Breast epithelium (tissue), 4 donors: ENCODE measurements at regions not wholly inside any gene's neighbourhood (a gene's known extent, or its start where the extent isn't known, plus 50 kb on each side); places are given as distances from the start of the nearest gene placed in this dataset.

ENCODE experiments used
- DNase-seq, 2 donors: peaks; one replicate each; pipeline ENCODE4 v3.0.0-alpha.2; 2019; ENCODE audit warnings: low spot score in 2 of 2
- H3K27ac ChIP-seq, 2 donors: fragments of 200-600 bp; sonication (generic) in 1 of 2; one replicate each; pipeline ENCODE4 v1.5.1; 2016 to 2019; ENCODE audit warnings: mild to moderate bottlenecking in 1 of 2
- H3K27me3 ChIP-seq, 2 donors: fragments of 200-600 bp; sonication (generic) in 1 of 2; one replicate each; pipeline versions ENCODE4 v1.5.1 to v1.6.0; 2017 to 2019; ENCODE audit warnings: control low read depth in 1 of 2, mild to moderate bottlenecking in 1 of 2
- H3K36me3 ChIP-seq: fragments of 200-600 bp; one replicate; pipeline ENCODE4 v1.5.1; 2019
- H3K4me1 ChIP-seq, 2 donors: fragments of 200-600 bp; sonication (generic); one replicate each; pipeline ENCODE4 v1.5.1; 2016 to 2019; ENCODE audit warnings: control low read depth in 1 of 2
- H3K4me3 ChIP-seq, 3 donors: fragments of 200-600 bp; sonication (generic); 1 replicate in 2 of 3; 2 replicates in 1 of 3; pipeline ENCODE4 v1.5.1; 2016 to 2019; ENCODE audit warnings: mild to moderate bottlenecking in 3 of 3, moderate library complexity in 2 of 3
- H3K9me3 ChIP-seq, 2 donors: fragments of 200-600 bp; sonication (generic) in 1 of 2; one replicate each; pipeline ENCODE4 v1.5.1; 2016 to 2019; ENCODE audit warnings: control low read depth in 1 of 2
- CTCF ChIP-seq, 3 donors: fragments of 450-650 bp; IDR thresholded peaks; one replicate each; pipeline ENCODE4 v1.5.1; 2016 to 2017; ENCODE audit warnings: antibody characterized with exemption in 3 of 3, mild to moderate bottlenecking in 3 of 3, moderate library complexity in 3 of 3
- POLR2A ChIP-seq: fragments of 450-650 bp; IDR thresholded peaks from one replicate; pipeline ENCODE4 v1.6.1; 2016; ENCODE audit warnings: antibody characterized with exemption, mild to moderate bottlenecking, moderate library complexity
- POLR2AphosphoS5 ChIP-seq, 3 donors: sonication (generic); formaldehyde crosslinking; IDR thresholded peaks; one replicate each; pipeline ENCODE4 v1.6.1; 2017; ENCODE audit warnings: antibody characterized with exemption in 3 of 3
- intact Hi-C: fragments of 100-400 bp; cut with DNase I; formaldehyde crosslinking; loops from one replicate; pipeline ENCODE4 v1.15.1; 2023; ENCODE audit warnings: low total_unique reads

- no peaks in the 10 kb centered on the region for H3K36me3 ChIP-seq
- no peak for TF ChIP-seq CTCF (IDR thresholded peaks at IDR 0.05)
- TF ChIP-seq POLR2AphosphoS5 (IDR thresholded peaks at IDR 0.05), result no peak
- no peak for TF ChIP-seq POLR2A
- no peaks in the 10 kb centered on the region for H3K9me3 ChIP-seq
- DNase-seq, result no peak
- intact Hi-C loops, result no loop called here
- no peaks in the 10 kb centered on the region for H3K27me3 ChIP-seq
- H3K27ac ChIP-seq, result no peak overlapping the region
- no peaks in the 10 kb centered on the region for H3K4me1 ChIP-seq
- H3K4me3 ChIP-seq, result no peak overlapping the region
Measured at GRCh38 chr20:52643034-52643433, 329.1 kb upstream of the TSHZ2 start.

DNA sequence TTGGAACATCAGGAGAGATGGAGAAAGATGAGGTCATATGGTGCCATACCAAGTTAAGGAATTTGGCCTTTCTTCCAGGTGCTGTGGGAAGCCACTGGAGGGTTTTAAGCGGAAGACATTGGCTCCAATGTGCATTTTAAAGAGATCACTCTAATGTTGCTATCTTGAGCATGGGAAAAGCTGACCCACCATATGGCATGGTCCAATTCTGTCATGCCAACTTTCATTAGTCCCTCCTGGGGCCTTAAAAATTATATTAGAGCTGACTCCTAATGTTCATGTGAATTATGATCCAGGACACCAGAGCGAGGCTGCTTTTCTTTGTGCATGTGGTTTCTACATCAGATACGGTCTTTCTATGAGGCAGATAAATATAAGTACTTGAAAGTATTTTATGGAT lies 335.0 kb upstream of the TSHZ2 start:
- Histone ChIP-seq H3K4me1 (no peaks in the 10 kb centered on the region), H3K27ac (no peak overlapping the region), H3K27me3 (no peaks in the 10 kb centered on the region), H3K4me3 (no peak overlapping the region), H3K36me3 (no peaks in the 10 kb centered on the region), H3K9me3 (no peaks in the 10 kb centered on the region)
- intact Hi-C loops, result no loop called here
- TF ChIP-seq POLR2AphosphoS5 (IDR thresholded peaks at IDR 0.05), result no peak
- no peak for TF ChIP-seq POLR2A
- TF ChIP-seq CTCF (IDR thresholded peaks at IDR 0.05), result no peak
- DNase-seq, result no peak

GRCh38 chr20:52631469-52631868 lies 340.7 kb upstream of the TSHZ2 start:
- Histone ChIP-seq H3K36me3 (no peaks in the 10 kb centered on the region), H3K4me3 (no peak overlapping the region), H3K27ac (no peak overlapping the region), H3K9me3 (peaks cover 0 to 5% of the 10 kb centered on the region in 2 donors), H3K4me1 (no peaks in the 10 kb centered on the region), H3K27me3 (no peaks in the 10 kb centered on the region)
- no peak for DNase-seq
- intact Hi-C loops, result no loop called here
- no peak for TF ChIP-seq POLR2A
- TF ChIP-seq POLR2AphosphoS5 (IDR thresholded peaks at IDR 0.05), result no peak
- no peak for TF ChIP-seq CTCF (IDR thresholded peaks at IDR 0.05)

GRCh38 chr20:52630138-52630537 lies 342.0 kb upstream of the TSHZ2 start:
- DNase-seq, result no peak
- no peaks in the 10 kb centered on the region for H3K4me1 ChIP-seq
- peaks cover 0 to 5% of the 10 kb centered on the region in 2 donors for H3K9me3 ChIP-seq
- intact Hi-C loops, result no loop called here
- no peaks in the 10 kb centered on the region for H3K27me3 ChIP-seq
- no peak overlapping the region for H3K27ac ChIP-seq
- H3K36me3 ChIP-seq, result no peaks in the 10 kb centered on the region
- H3K4me3 ChIP-seq, result no peak overlapping the region
- no peak for TF ChIP-seq CTCF (IDR thresholded peaks at IDR 0.05)
- no peak for TF ChIP-seq POLR2A
- TF ChIP-seq POLR2AphosphoS5 (IDR thresholded peaks at IDR 0.05), result no peak

- intact Hi-C loops, result no loop called here
- TF ChIP-seq POLR2A (no peak), POLR2AphosphoS5 (IDR thresholded peaks at IDR 0.05) (no peak), CTCF (IDR thresholded peaks at IDR 0.05) (no peak)
- Histone ChIP-seq H3K36me3 (no peaks in the 10 kb centered on the region), H3K4me3 (no peak overlapping the region), H3K4me1 (no peaks in the 10 kb centered on the region), H3K27ac (no peak overlapping the region), H3K9me3 (no peaks in the 10 kb centered on the region), H3K27me3 (no peaks in the 10 kb centered on the region)
- no peak for DNase-seq
Measured at GRCh38 chr20:52624281-52624680, 347.9 kb upstream of the TSHZ2 start.
